ENCODE measurements at regions not wholly inside any gene's neighbourhood (a gene's known extent, or its start where the extent isn't known, plus 50 kb on each side); places are given as distances from the start of the nearest gene placed in this dataset.

GRCh38 chr14:38592764-38593442 is 337.0 kb upstream of the CLEC14A start:
- Histone ChIP-seq H3K36me3 (ENCODE audit: insufficient read depth, low read length) (no peaks in the 10 kb centered on the region), H2AFZ (ENCODE audit: low read depth, low read length) (no peak overlapping the region), H3K4me1 (ENCODE audit: insufficient read depth, low read length) (no peaks in the 10 kb centered on the region), H3K9ac (ENCODE audit: low read length) (no peak overlapping the region), H3K9me3 (ENCODE audit: insufficient read depth, low read depth, low read length) (no peaks in the 10 kb centered on the region), H3K79me2 (ENCODE audit: insufficient read depth, low read length) (no peaks in the 10 kb centered on the region), H3K4me2 (ENCODE audit: low read length) (no peak overlapping the region), H3K27me3 (ENCODE audit: insufficient read depth, low read length) (no peaks in the 10 kb centered on the region), H4K20me1 (ENCODE audit: insufficient read depth, low read length) (no peaks in the 10 kb centered on the region), H3K27ac (ENCODE audit: low read depth, low read length) (no peak overlapping the region), H3K4me3 (ENCODE audit: insufficient read depth, low read depth, low read length) (no peak overlapping the region)
- DNase-seq (ENCODE audit: low read depth): no peak
- H3K27me3 Mint-ChIP-seq (ENCODE audit: low read depth, unreplicated experiment): peaks cover 4% of the 10 kb centered on the region
- no peaks in the 10 kb centered on the region for H3K36me3 Mint-ChIP-seq (ENCODE audit: low read depth, unreplicated experiment)
- no peak overlapping the region for H3K27ac Mint-ChIP-seq (ENCODE audit: unreplicated experiment)
- H3K9me3 Mint-ChIP-seq (ENCODE audit: unreplicated experiment): no peaks in the 10 kb centered on the region
- no peak overlapping the region for H3K4me3 Mint-ChIP-seq (ENCODE audit: unreplicated experiment)
- no peak for TF ChIP-seq CTCF (IDR thresholded peaks at IDR 0.05; ENCODE audit: insufficient read depth, low read depth, low read length)
- TF ChIP-seq EZH2 (IDR thresholded peaks at IDR 0.05; ENCODE audit: insufficient read depth, low read length): no peak
- no peak for FAIRE-seq
- H3K4me1 Mint-ChIP-seq (ENCODE audit: low read depth, unreplicated experiment): no peaks in the 10 kb centered on the region

DNA sequence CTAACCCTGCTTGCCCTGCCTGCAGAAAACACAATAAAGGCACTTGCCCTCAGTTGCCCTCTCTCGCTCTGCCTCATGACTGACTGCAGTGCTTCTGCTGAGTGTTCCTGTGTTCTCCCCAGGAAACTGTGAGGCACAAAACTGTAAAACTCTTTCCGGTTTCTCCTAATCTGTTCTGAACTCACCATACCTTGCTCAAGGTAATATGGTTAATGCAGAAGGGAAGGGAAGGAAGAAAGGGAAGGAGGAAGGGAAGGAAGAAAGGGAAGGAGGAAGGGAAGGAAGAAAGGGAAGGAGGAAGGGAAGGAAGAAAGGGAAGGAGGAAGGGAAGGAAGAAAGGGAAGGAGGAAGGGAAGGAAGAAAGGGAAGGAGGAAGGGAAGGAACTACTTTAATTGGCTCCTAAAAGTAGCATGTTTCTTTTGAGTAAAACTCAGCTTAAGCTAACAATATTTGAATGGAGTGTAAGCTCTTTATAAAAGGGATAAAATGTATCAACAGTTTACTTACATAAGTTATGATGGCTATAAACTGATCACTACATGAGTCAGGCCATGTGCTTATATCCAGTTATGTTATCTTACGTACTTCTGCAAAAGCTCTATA is 334.0 kb upstream of the CLEC14A start:
- no peak for TF ChIP-seq EZH2 (IDR thresholded peaks at IDR 0.05; ENCODE audit: insufficient read depth, low read length)
- TF ChIP-seq CTCF (IDR thresholded peaks at IDR 0.05; ENCODE audit: insufficient read depth, low read depth, low read length): no peak
- Histone ChIP-seq H4K20me1 (ENCODE audit: insufficient read depth, low read length) (no peaks in the 10 kb centered on the region), H3K36me3 (ENCODE audit: insufficient read depth, low read length) (no peaks in the 10 kb centered on the region), H3K9ac (ENCODE audit: low read length) (no peak overlapping the region), H3K4me2 (ENCODE audit: low read length) (no peak overlapping the region), H3K9me3 (ENCODE audit: insufficient read depth, low read depth, low read length) (no peaks in the 10 kb centered on the region), H2AFZ (ENCODE audit: low read depth, low read length) (no peak overlapping the region), H3K4me1 (ENCODE audit: insufficient read depth, low read length) (no peaks in the 10 kb centered on the region), H3K4me3 (ENCODE audit: insufficient read depth, low read depth, low read length) (no peak overlapping the region), H3K27me3 (ENCODE audit: insufficient read depth, low read length) (no peaks in the 10 kb centered on the region), H3K79me2 (ENCODE audit: insufficient read depth, low read length) (no peaks in the 10 kb centered on the region), H3K27ac (ENCODE audit: low read depth, low read length) (no peak overlapping the region)
- FAIRE-seq (no peak), DNase-seq (ENCODE audit: low read depth) (no peak)
- no peaks in the 10 kb centered on the region for H3K4me1 Mint-ChIP-seq (ENCODE audit: low read depth, unreplicated experiment)
- H3K36me3 Mint-ChIP-seq (ENCODE audit: low read depth, unreplicated experiment): no peaks in the 10 kb centered on the region
- H3K27me3 Mint-ChIP-seq (ENCODE audit: low read depth, unreplicated experiment): peaks cover 4% of the 10 kb centered on the region
- H3K9me3 Mint-ChIP-seq (ENCODE audit: unreplicated experiment): no peaks in the 10 kb centered on the region
- no peak overlapping the region for H3K4me3 Mint-ChIP-seq (ENCODE audit: unreplicated experiment)
- no peak overlapping the region for H3K27ac Mint-ChIP-seq (ENCODE audit: unreplicated experiment)

GRCh38 chr14:38583471-38583870 is 327.6 kb upstream of the CLEC14A start:
- no peak overlapping the region for H3K4me3 Mint-ChIP-seq (ENCODE audit: unreplicated experiment)
- FAIRE-seq: no peak

More at GRCh38 chr14:38583471-38583870, 327.6 kb upstream of the CLEC14A start:
- H4K20me1 ChIP-seq (ENCODE audit: insufficient read depth, low read length): no peaks in the 10 kb centered on the region
- no peak overlapping the region for H3K4me2 ChIP-seq (ENCODE audit: low read length)
- H3K9ac ChIP-seq (ENCODE audit: low read length): no peak overlapping the region
- no peak for DNase-seq (ENCODE audit: low read depth)
- H2AFZ ChIP-seq (ENCODE audit: low read depth, low read length): no peak overlapping the region
- H3K79me2 ChIP-seq (ENCODE audit: insufficient read depth, low read length): no peaks in the 10 kb centered on the region
- Mint-ChIP-seq H3K9me3 (ENCODE audit: unreplicated experiment) (no peaks in the 10 kb centered on the region), H3K27me3 (ENCODE audit: low read depth, unreplicated experiment) (no peaks in the 10 kb centered on the region), H3K36me3 (ENCODE audit: low read depth, unreplicated experiment) (no peaks in the 10 kb centered on the region), H3K4me1 (ENCODE audit: low read depth, unreplicated experiment) (no peaks in the 10 kb centered on the region), H3K27ac (ENCODE audit: unreplicated experiment) (no peak overlapping the region)
- peaks cover 1% of the 10 kb centered on the region for H3K9me3 ChIP-seq (ENCODE audit: insufficient read depth, low read depth, low read length)
- no peak overlapping the region for H3K4me3 ChIP-seq (ENCODE audit: insufficient read depth, low read depth, low read length)
- H3K27ac ChIP-seq (ENCODE audit: low read depth, low read length): no peak overlapping the region
- TF ChIP-seq CTCF (IDR thresholded peaks at IDR 0.05; ENCODE audit: insufficient read depth, low read depth, low read length) (no peak), EZH2 (IDR thresholded peaks at IDR 0.05; ENCODE audit: insufficient read depth, low read length) (no peak)
- H3K4me1 ChIP-seq (ENCODE audit: insufficient read depth, low read length): no peaks in the 10 kb centered on the region
- H3K36me3 ChIP-seq (ENCODE audit: insufficient read depth, low read length): no peaks in the 10 kb centered on the region
- H3K27me3 ChIP-seq (ENCODE audit: insufficient read depth, low read length): no peaks in the 10 kb centered on the region
